ENCODE measurements at regions not wholly inside any gene's neighbourhood (a gene's known extent, or its start where the extent isn't known, plus 50 kb on each side); places are given as distances from the start of the nearest gene placed in this dataset.

GRCh38 chr1:166379447-166379846 is 212.6 kb upstream of the FAM78B start:
- TF ChIP-seq CTCF (tag by site-specific recombination; IDR thresholded peaks at IDR 0.05), result no peak
- no peak for TF ChIP-seq PRDM4 (tag by site-specific recombination; IDR thresholded peaks at IDR 0.05)
